HG02610 (cell line): ENCODE measurements at regions not wholly inside any gene's neighbourhood (a gene's known extent, or its start where the extent isn't known, plus 50 kb on each side); places are given as distances from the start of the nearest gene placed in this dataset.

Experiments used
- ATAC-seq: cut with Tn5 transposase; IDR thresholded peaks from one replicate; pipeline ENCODE4 v1.9.1; 2021; ENCODE audit warnings: mild to moderate bottlenecking, moderate library complexity; ENCODE audit not compliant: unreplicated experiment

GRCh38 chr15:95826412-95827195 lies 503.9 kb upstream of the NR2F2 start:
- ATAC-seq: peak; percentile 45

DNA sequence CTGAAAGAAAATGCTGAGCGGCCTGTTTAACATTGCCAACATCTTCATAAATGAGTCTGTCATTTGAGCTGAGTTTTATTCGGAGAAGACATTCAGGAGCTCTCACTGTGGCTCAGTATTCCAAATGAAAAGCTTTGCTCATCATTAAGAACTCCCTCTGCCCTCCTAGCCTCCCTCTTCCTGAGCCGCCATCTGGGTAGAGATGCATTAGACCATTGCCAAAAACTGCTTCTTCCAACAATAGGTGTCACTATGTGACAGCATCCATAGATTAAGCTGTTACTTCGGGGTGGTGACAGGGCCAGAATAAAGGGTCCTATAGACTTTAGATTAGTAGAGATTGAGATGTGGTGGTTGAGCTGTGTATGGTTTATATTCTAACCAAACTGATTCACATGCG lies 501.4 kb upstream of the NR2F2 start:
- no peak for ATAC-seq

DNA sequence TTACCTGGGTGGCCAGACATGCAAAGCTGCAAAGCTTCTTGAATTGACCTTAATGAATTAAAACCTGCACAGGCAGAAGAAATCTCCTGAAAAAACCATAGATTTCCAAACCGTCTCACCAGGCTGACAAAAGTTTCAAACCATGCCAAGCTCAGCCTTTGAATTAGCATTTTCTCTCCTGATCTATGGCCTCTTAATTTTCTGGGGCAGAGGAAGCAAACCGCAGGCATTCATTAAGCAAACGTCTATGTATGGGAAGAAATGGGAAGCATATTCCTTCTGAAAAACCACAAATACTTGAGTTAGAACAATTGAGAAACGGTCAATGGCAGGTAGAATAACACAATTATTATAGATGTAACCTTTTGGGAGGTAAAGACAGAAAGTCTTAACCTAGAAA lies 500.2 kb upstream of the NR2F2 start:
- ATAC-seq: no peak

DNA sequence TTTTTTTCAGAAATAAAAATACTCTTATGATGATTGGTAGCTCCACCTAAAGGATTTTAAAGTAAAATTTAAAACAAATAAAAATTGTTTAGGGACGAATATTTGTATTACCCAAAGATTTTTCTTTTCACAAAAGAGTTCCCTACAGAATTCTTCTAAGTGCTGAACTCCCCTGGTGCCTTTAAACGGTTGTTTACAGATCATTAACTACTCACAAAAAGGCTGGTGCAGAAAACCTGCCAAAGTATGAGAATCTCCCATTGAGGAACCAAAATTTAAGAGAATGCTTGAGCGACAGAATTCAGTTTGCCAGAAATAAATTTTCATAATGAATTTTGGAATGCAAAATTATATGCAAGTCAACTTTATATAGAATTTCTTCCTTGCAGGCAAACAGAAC lies 497.8 kb upstream of the NR2F2 start:
- no peak for ATAC-seq

DNA sequence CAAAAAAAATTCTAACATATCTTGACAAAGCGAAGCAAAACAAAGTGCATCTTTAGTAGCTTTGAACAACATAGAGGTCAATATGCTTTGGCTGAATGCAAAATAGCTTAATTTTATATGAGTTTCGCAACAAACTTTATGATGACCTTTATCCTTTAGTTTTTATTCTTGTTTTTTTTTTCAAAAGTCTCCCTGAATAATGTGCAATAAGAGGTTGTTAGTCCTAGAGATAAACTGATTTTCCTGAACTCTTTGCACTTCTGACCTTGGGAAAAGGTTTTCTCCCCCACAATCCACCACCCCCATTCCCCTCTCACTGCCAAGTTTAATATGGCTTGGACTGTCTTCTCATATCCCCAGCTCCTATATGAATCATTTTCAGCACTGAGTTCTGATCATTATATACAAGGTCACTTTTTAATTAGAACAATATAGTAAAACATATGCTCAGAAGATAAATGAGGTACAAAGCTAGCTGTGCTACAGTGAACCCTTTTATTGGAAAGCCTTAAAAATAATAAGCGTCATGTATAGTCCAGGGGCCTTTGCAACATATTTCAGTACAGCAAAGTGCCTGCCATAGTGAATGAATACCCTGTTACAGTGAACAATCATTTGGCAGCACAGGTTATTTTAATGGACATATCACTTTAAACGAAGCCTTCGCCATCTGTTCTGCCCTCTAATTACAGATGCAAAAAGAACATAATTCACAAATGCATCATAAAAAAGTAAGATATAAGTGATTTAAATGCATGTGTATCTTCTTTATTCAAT lies 496.3 kb upstream of the NR2F2 start:
- ATAC-seq: no peak

GRCh38 chr15:95836536-95836935 lies 494.0 kb upstream of the NR2F2 start:
- ATAC-seq: no peak

DNA sequence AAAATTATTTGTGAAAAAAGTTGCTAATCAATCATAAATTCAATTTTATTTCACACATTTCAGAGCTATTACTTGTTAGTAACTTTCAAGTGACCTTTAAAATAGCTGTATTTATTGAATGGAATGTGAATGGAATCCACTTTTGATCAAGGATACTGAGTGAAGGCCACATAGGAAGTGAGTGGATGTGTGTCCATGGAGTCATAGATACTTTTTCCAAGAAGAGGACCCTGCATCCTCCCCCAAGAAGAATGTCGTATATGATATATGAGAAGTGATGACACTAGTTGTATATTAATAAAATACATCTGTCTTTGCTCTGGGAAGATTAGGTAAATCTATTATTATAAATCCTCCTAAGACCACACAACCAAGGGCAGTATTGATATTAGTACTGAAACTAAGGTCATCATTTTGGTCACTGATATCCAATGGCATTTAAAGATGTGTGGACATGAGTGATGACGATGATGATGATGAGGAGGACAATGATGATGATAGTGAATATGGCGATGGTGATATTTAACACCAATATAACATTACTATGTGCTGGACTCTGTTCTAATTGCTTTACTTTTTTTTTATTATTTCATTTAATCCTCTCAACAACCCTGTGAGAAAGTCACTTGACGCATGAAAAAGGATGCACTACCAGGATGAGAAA lies 493.0 kb upstream of the NR2F2 start:
- ATAC-seq: no peak

DNA sequence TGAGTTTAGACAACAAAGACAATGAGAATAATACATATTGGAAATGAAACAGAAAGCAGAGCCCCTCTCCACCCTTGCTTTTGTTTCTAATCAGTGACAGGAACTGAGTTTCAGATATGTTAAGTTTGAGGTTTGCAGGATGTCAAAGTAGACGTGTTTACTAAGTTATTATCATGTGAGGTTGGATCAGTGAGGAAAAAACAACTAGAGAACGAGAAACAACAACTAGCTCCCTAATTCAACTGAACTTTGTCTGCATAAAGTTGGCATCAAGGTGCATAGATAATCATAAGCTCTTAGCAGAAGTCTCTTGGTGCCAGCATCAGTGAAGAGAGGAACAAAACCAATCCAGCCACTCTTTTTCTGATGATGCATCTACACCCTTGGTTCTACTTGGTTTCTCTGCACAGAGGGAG lies 491.1 kb upstream of the NR2F2 start:
- ATAC-seq: peak; percentile 90

GRCh38 chr15:95840004-95840403 lies 490.5 kb upstream of the NR2F2 start:
- no peak for ATAC-seq

GRCh38 chr15:95840855-95841254 lies 489.6 kb upstream of the NR2F2 start:
- ATAC-seq: no peak

- no peak for ATAC-seq
Observed at GRCh38 chr15:95842576-95842975, 487.9 kb upstream of the NR2F2 start.

- ATAC-seq: no peak
Observed at GRCh38 chr15:95843241-95843910, 487.1 kb upstream of the NR2F2 start.

DNA sequence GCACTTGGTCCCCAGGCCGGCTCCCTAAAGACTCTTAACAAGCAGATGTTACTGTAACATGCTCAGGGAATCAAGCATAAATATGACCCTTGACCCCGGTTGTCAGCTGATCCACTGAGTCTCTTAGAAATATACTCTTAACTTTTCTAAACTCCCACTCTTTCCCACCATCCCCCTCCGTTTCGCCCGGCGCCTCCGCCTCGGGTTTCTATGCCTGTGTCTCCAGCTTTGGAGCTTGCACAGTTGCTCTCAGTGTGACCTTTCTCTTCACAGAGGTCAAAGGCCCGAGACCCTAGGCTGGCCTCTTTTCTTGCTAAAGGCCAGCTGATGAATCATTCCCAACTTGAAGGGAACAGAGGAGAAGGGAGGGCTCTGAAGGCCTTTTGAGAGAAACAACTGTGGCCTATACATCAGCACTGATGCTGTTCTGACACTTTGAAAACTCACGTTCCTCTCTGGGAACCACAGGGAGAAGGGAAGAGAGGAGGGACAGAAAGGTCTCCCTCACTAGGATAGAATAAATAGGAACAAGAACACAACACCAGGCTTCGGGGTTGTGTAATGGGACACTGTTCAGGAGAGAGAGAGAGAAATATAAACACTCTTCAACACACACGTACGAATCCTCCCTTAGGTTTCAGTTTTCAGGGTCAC lies 484.5 kb upstream of the NR2F2 start:
- ATAC-seq: peak; percentile 27

- no peak for ATAC-seq
Observed at GRCh38 chr15:95848126-95848525, 482.4 kb upstream of the NR2F2 start.

- ATAC-seq: no peak
Observed at GRCh38 chr15:95850837-95851236, 479.7 kb upstream of the NR2F2 start.

- no peak for ATAC-seq
Observed at GRCh38 chr15:95853350-95853749, 477.1 kb upstream of the NR2F2 start.

- ATAC-seq: no peak
Observed at GRCh38 chr15:95857124-95857757, 473.3 kb upstream of the NR2F2 start.

DNA sequence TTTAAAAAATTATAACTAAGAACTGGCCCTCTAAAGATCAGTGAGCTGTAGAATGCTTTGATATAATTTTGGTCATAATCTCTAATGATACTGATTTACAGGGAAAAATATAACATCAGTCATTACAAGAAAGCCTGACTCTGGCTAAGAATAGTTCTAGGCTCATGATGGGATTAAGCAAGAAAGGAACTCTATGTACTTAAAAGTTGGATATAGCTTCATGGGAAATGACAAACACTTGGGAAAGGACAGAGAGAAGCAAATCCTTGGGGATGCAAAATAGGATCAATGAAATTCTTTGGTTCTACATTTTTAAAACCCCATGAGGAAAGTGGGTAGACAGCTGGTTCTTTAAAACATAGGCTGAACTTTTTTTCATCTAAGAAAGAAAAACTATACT lies 472.7 kb upstream of the NR2F2 start:
- ATAC-seq: no peak

DNA sequence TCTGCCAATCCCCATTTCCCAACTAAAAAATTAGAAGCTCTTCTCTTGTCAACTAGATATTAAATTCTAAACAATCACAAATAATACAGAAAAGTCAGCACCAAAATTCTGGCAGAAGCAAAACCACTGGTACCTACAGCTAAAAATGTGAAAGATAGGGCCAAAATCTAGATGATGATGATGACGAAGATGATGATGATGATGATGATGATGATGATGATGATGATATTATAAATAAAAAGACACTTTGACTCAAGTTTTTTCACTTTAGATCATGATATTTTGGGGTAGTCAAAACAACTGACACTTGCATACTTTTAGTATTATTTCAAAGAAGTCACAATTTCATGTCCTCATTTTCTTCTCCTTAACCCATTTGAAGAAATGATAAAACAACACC lies 470.1 kb upstream of the NR2F2 start:
- no peak for ATAC-seq

DNA sequence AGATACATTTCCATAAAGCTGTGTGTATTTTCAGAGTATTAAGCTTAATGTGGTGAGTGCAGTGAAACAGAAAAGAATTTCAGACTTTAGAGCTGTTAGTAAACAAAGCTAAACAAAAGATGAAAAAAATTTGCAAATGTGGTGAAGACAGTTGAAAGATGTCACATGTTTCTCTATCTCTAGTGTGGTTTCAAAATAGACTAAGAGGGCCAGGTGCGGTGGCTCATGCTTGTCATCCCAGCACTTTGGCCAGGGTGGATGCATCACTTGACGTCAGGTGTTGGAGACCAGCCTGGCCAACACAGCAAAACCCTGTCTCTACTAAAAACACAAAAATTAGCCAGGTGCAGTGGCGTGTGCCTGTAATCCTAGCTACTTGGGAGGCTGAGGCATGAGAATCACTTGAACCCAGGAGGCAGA lies 466.0 kb upstream of the NR2F2 start:
- peak; percentile 86 for ATAC-seq
